Stomach (tissue), 8 donors: ENCODE measurements at regions not wholly inside any gene's neighbourhood (a gene's known extent, or its start where the extent isn't known, plus 50 kb on each side); places are given as distances from the start of the nearest gene placed in this dataset.

ENCODE experiments used
- DNase-seq, 2 donors: peaks; one replicate each; pipeline versions ENCODE4 v3.0.0 to v3.0.0-alpha.2; 2013 to 2019
- H3K27ac ChIP-seq, 5 donors: fragments of 200-600 bp in 4 of 5; sonication (generic) in 4 of 5; one replicate each; pipeline ENCODE4 v1.5.1; 2013 to 2019; ENCODE audit warnings: mild to moderate bottlenecking in 1 of 5, moderate library complexity in 1 of 5
- H3K27me3 ChIP-seq, 3 donors: fragments of 200-600 bp; sonication (generic); one replicate each; pipeline ENCODE4 v1.5.1; 2017 to 2019; ENCODE audit warnings: mixed run types in 1 of 3
- H3K36me3 ChIP-seq, 4 donors: fragments of 200-600 bp; sonication (generic); 1 replicate in 3 of 4; 2 replicates in 1 of 4; pipeline ENCODE4 v1.5.1; 2016 to 2019
- H3K4me1 ChIP-seq, 4 donors: fragments of 200-600 bp; sonication (generic); one replicate each; pipeline ENCODE4 v1.5.1; 2016 to 2019
- H3K4me3 ChIP-seq, 4 donors: fragments of 200-600 bp; sonication (generic) in 3 of 4; one replicate each; pipeline ENCODE4 v1.5.1; 2016 to 2019; ENCODE audit warnings: mild to moderate bottlenecking in 1 of 4
- H3K9me3 ChIP-seq, 4 donors: fragments of 200-600 bp; sonication (generic); one replicate each; pipeline ENCODE4 v1.5.1; 2016 to 2019
- EP300 ChIP-seq: sonication (generic); formaldehyde crosslinking; IDR thresholded peaks from one replicate; pipeline ENCODE4 v1.6.1; 2017; ENCODE audit warnings: antibody characterized with exemption
- POLR2A ChIP-seq, 4 donors: fragments of 450-650 bp; IDR thresholded peaks; one replicate each; pipeline ENCODE4 v1.6.1; 2016; ENCODE audit warnings: antibody characterized with exemption in 4 of 4, control low read depth in 2 of 4, mild to moderate bottlenecking in 1 of 4, moderate library complexity in 1 of 4
- POLR2AphosphoS5 ChIP-seq, 3 donors: sonication (generic); formaldehyde crosslinking; IDR thresholded peaks; one replicate each; pipeline ENCODE4 v1.6.1; 2016; ENCODE audit warnings: antibody characterized with exemption in 3 of 3
- WGBS, 5 donors: extraction: QIAGEN DNeasy Blood & Tissue Kit in 3 of 5; methylation state at CpG; one replicate each; pipeline versions ENCODE4 v1.1.5 to v1.1.7; 2013 to 2018; 5-methylcytosine and 5-hydroxymethylcytosine counted together
- intact Hi-C: fragments of 100-400 bp; cut with DNase I; formaldehyde crosslinking; loops from one replicate; pipeline ENCODE4 v1.15.1; 2023; ENCODE audit warnings: low total_unique reads
- TF ChIP-seq, protein P1 (sequence below), 7 experiments: fragments of 450-650 bp in 4 of 7; fragments of 200-600 bp in 3 of 7; sonication (generic) in 3 of 7; IDR thresholded peaks; one replicate each; pipeline ENCODE4 v1.5.1; 2016 to 2019; ENCODE audit warnings: antibody characterized with exemption in 7 of 7, control low read depth in 2 of 7, mild to moderate bottlenecking in 1 of 7
- donor health status: healthy with polysubstance abuse.
- donor health status: Bipolar disorder and iron deficiency.
- donor health status: healthy.

DNA sequence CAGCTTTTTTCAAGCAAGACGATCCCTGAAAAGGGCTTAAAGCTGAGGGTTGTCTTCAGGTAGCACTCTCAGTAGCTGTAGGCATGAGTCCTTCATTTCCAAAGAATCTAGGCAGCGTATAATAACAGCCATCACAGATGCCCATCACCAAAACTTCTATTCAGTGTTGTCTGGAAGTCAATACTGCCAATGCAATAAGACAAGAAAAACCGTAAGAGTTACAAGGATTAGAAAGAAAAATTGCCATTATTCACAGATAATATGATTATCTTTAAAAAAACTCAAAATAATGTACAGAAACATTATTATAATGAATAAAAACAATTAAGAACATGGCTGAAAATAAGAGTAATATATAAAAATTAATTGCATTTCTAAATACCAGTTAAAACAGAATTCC is 208.2 kb upstream of the ADRA1B start:
- Histone ChIP-seq H3K27me3 (no peaks in the 10 kb centered on the region), H3K27ac (no peak overlapping the region), H3K9me3 (peaks cover 0 to 10% (median 7%) of the 10 kb centered on the region in 4 donors), H3K4me3 (no peak overlapping the region), H3K4me1 (no peaks in the 10 kb centered on the region), H3K36me3 (no peaks in the 10 kb centered on the region)
- TF ChIP-seq EP300 (no peak), POLR2A (IDR thresholded peaks at IDR 0.05) (no peak), POLR2AphosphoS5 (IDR thresholded peaks at IDR 0.05) (no peak)
- TF ChIP-seq, protein P1, sequence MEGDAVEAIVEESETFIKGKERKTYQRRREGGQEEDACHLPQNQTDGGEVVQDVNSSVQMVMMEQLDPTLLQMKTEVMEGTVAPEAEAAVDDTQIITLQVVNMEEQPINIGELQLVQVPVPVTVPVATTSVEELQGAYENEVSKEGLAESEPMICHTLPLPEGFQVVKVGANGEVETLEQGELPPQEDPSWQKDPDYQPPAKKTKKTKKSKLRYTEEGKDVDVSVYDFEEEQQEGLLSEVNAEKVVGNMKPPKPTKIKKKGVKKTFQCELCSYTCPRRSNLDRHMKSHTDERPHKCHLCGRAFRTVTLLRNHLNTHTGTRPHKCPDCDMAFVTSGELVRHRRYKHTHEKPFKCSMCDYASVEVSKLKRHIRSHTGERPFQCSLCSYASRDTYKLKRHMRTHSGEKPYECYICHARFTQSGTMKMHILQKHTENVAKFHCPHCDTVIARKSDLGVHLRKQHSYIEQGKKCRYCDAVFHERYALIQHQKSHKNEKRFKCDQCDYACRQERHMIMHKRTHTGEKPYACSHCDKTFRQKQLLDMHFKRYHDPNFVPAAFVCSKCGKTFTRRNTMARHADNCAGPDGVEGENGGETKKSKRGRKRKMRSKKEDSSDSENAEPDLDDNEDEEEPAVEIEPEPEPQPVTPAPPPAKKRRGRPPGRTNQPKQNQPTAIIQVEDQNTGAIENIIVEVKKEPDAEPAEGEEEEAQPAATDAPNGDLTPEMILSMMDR (IDR thresholded peaks at IDR 0.05), result no peak
- 80 to 90% (median 85%) methylated on average over 3 of the region's 3 CpGs for WGBS, 5 donors
- intact Hi-C loops, result no loop called here
- DNase-seq, result no peak

DNA sequence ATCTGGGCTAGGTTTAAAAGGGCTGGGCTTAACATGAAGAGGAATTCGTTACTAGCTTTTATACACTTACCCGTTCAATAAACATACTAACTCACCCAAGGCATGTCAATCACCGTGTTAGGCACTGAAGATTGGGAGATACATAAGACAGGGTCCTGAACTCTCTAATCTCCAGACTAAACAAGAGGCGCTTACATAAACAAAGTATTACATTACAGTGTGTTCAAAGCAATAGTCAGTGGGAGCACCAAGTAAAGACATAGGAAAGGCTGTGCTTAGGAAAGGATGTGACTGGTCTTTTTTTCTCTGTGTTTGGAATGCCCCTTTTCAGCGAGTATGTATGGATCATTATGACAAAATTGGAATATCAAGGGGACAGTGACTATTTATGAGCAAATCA is 203.6 kb upstream of the ADRA1B start:
- Histone ChIP-seq H3K4me1 (no peaks in the 10 kb centered on the region), H3K36me3 (no peaks in the 10 kb centered on the region), H3K4me3 (no peak overlapping the region), H3K9me3 (peaks cover 0 to 7% (median 5%) of the 10 kb centered on the region in 4 donors), H3K27me3 (no peaks in the 10 kb centered on the region), H3K27ac (no peak overlapping the region)
- 14 to 29% (median 21%) methylated on average over 5 of the region's 5 CpGs for WGBS, 5 donors
- intact Hi-C loops, result no loop called here
- no peak for DNase-seq
- TF ChIP-seq EP300 (no peak), POLR2AphosphoS5 (IDR thresholded peaks at IDR 0.05) (peak in 1 of 3 donors; percentile 5)

DNA sequence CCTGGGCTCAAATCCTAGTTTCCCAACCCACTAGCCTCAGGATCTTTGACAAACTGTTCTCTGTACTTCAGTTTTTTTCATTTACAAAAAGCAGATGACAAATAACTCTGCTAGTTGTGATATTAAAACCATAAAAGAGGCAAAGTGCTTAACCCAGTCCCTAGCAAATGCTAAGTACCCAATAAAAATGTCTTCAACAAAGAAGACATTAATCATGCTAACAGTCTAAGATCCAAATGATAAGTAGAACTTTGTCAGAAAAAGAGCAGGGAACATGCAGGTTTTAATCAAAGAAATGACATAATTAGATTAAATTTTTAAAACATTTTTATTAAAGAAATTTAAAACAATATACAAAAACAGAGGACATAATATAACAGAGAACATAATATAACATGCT is 203.0 kb upstream of the ADRA1B start:
- H3K27ac ChIP-seq, result no peak overlapping the region
- TF ChIP-seq, protein P1 (IDR thresholded peaks at IDR 0.05), result no peak
- TF ChIP-seq POLR2AphosphoS5 (IDR thresholded peaks at IDR 0.05) (no peak), EP300 (no peak), POLR2A (IDR thresholded peaks at IDR 0.05) (no peak)
- H3K27me3 ChIP-seq, result no peaks in the 10 kb centered on the region
- DNase-seq, result no peak
- intact Hi-C loops, result no loop called here
- H3K4me3 ChIP-seq, result no peak overlapping the region
- no peaks in the 10 kb centered on the region for H3K4me1 ChIP-seq
- H3K9me3 ChIP-seq, result peaks cover 0 to 1% (median 0%) of the 10 kb centered on the region in 4 donors
- no peaks in the 10 kb centered on the region for H3K36me3 ChIP-seq

DNA sequence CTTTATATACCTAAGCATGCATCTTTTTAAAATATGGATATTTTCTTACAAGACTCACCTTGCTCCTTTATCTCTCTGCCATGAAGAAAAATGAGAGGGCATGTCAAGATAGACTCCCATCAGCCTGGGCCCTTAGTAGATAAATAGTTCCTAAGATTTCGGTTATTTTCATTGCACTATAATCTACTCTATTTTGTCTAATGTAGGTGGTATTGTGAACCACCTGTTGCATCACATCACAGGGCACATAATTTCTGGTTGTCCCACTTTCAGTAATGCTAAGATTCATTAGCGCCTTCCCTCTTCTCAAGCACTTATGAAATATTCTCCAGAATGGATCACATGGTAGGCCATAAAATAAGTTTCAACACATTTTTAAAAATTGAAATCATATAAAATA is 202.5 kb upstream of the ADRA1B start:
- intact Hi-C loops, result no loop called here
- TF ChIP-seq EP300 (no peak), POLR2AphosphoS5 (IDR thresholded peaks at IDR 0.05) (no peak), POLR2A (IDR thresholded peaks at IDR 0.05) (no peak)
- TF ChIP-seq, protein P1 (IDR thresholded peaks at IDR 0.05), result no peak
- no peaks in the 10 kb centered on the region for H3K27me3 ChIP-seq
- H3K4me1 ChIP-seq, result no peaks in the 10 kb centered on the region
- DNase-seq, result no peak
- H3K9me3 ChIP-seq, result no peaks in the 10 kb centered on the region
- WGBS, 5 donors, result 82 to 88% (median 85%) methylated on average over 2 of the region's 2 CpGs
- H3K4me3 ChIP-seq, result no peak overlapping the region
- no peaks in the 10 kb centered on the region for H3K36me3 ChIP-seq
- no peak overlapping the region for H3K27ac ChIP-seq

DNA sequence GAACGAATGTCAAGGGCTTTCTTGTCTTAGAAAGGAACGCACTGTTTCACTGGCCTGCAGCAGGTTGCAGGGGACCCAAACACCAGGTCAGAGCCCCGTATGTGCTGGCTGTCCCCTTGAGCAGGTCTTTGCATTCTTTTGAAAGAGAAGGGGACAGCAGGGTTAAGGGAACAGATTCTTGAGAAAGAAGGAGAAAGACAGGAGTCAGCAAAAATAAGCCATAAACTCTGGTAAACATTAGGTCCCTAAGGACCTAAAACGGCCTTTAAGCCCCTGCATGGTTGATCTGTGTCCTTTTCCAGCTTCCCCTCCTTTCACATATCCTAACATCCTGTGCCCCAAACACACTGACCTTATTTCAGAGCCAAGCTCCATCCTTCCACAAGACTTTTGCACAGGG is 190.8 kb upstream of the ADRA1B start:
- Histone ChIP-seq H3K27ac (no peak overlapping the region), H3K4me1 (no peaks in the 10 kb centered on the region), H3K9me3 (no peaks in the 10 kb centered on the region), H3K4me3 (no peak overlapping the region), H3K27me3 (no peaks in the 10 kb centered on the region), H3K36me3 (no peaks in the 10 kb centered on the region)
- 58 to 67% (median 61%) methylated on average over 4 of the region's 4 CpGs for WGBS, 5 donors
- TF ChIP-seq POLR2AphosphoS5 (IDR thresholded peaks at IDR 0.05) (no peak), POLR2A (IDR thresholded peaks at IDR 0.05) (no peak), EP300 (no peak)
- TF ChIP-seq, protein P1 (IDR thresholded peaks at IDR 0.05), result no peak
- DNase-seq, result no peak
- intact Hi-C loops, result no loop called here
